Transverse colon (tissue), 4 donors: ENCODE measurements at regions not wholly inside any gene's neighbourhood (a gene's known extent, or its start where the extent isn't known, plus 50 kb on each side); places are given as distances from the start of the nearest gene placed in this dataset.

Source experiments
- DNase-seq: peaks from one replicate; pipeline ENCODE4 v3.0.0-alpha.2; 2019
- H3K27ac ChIP-seq, 4 donors: fragments of 200-600 bp; sonication (generic); 2 replicates each; pipeline ENCODE4 v1.5.1; 2016 to 2018; ENCODE audit warnings: inconsistent platforms in 4 of 4
- H3K27me3 ChIP-seq: fragments of 200-600 bp; sonication (generic); 2 replicates; pipeline ENCODE4 v1.5.1; 2017; ENCODE audit warnings: inconsistent platforms
- H3K36me3 ChIP-seq, 4 donors: fragments of 200-600 bp; sonication (generic); 2 replicates each; pipeline ENCODE4 v1.5.1; 2017 to 2019; ENCODE audit warnings: inconsistent platforms in 4 of 4
- H3K4me1 ChIP-seq, 4 donors: fragments of 200-600 bp; sonication (generic); 2 replicates each; pipeline ENCODE4 v1.5.1; 2017 to 2020; ENCODE audit warnings: inconsistent platforms in 4 of 4
- H3K4me3 ChIP-seq, 4 donors: fragments of 200-600 bp; sonication (generic); 1 replicate in 1 of 4; 2 replicates in 3 of 4; pipeline versions ENCODE4 v1.5.1 to v1.6.1; 2017 to 2019; ENCODE audit warnings: inconsistent platforms in 4 of 4
- H3K9me3 ChIP-seq, 2 donors: fragments of 200-600 bp; sonication (generic); 2 replicates each; pipeline ENCODE4 v1.5.1; 2017 to 2019; ENCODE audit warnings: inconsistent platforms in 2 of 2
- CTCF ChIP-seq, 5 experiments: fragments of 200-600 bp in 3 of 5; fragments of 450-650 bp in 2 of 5; sonication (generic) in 3 of 5; IDR thresholded peaks; 1 replicate in 2 of 5; 2 replicates in 3 of 5; pipeline ENCODE4 v1.5.1; 2016 to 2017; ENCODE audit warnings: antibody characterized with exemption in 5 of 5, inconsistent platforms in 3 of 5, mild to moderate bottlenecking in 2 of 5, moderate library complexity in 1 of 5
- EP300 ChIP-seq: sonication (generic); formaldehyde crosslinking; IDR thresholded peaks from one replicate; pipeline ENCODE4 v1.6.1; 2017; ENCODE audit warnings: antibody characterized with exemption, low read depth
- POLR2A ChIP-seq: fragments of 450-650 bp; IDR thresholded peaks from one replicate; pipeline ENCODE4 v1.6.1; 2016; ENCODE audit warnings: antibody characterized with exemption, mild to moderate bottlenecking, moderate library complexity
- POLR2AphosphoS5 ChIP-seq, 3 donors: sonication (generic); formaldehyde crosslinking; IDR thresholded peaks; one replicate each; pipeline ENCODE4 v1.6.1; 2016; ENCODE audit warnings: antibody characterized with exemption in 3 of 3
- WGBS, 2 donors: methylation state at CpG; one replicate each; pipeline ENCODE4 v1.1.5; 2018; ENCODE audit warnings: low coverage in 1 of 2; 5-methylcytosine and 5-hydroxymethylcytosine counted together
- in situ Hi-C, 4 donors: fragments of 200-750 bp; cut with MboI; loops; one replicate each; pipeline versions ENCODE4 v1.15.0 to v1.15.1; 2017; ENCODE audit warnings: low sequenced_read_pairs in 3 of 4, low pct_ligation_motif_present in 1 of 4, low pct_unique_long_range_greater_than_20kb in 1 of 4
- intact Hi-C: fragments of 100-400 bp; cut with DNase I; formaldehyde crosslinking; loops from one replicate; pipeline ENCODE4 v1.15.1; 2023; ENCODE audit warnings: low total_unique reads

GRCh38 chr2:195009202-195009601 is 647.8 kb upstream of the SLC39A10 start:
- no peak overlapping the region for H3K4me3 ChIP-seq
- no peak for DNase-seq
- H3K4me1 ChIP-seq = no peaks in the 10 kb centered on the region
- no peaks in the 10 kb centered on the region for H3K36me3 ChIP-seq
- H3K27ac ChIP-seq = no peak overlapping the region
- no peaks in the 10 kb centered on the region for H3K27me3 ChIP-seq
- 72 to 76% methylated on average over 3 to 8 of the region's 8 CpGs for WGBS, 2 donors
- intact Hi-C loops (no loop called here), in situ Hi-C loops (no loop called here)
- no peaks in the 10 kb centered on the region for H3K9me3 ChIP-seq
- TF ChIP-seq EP300 = no peak
- no peak for TF ChIP-seq POLR2AphosphoS5 (IDR thresholded peaks at IDR 0.05)
- TF ChIP-seq CTCF (IDR thresholded peaks at IDR 0.05) = no peak
- TF ChIP-seq POLR2A = no peak

DNA sequence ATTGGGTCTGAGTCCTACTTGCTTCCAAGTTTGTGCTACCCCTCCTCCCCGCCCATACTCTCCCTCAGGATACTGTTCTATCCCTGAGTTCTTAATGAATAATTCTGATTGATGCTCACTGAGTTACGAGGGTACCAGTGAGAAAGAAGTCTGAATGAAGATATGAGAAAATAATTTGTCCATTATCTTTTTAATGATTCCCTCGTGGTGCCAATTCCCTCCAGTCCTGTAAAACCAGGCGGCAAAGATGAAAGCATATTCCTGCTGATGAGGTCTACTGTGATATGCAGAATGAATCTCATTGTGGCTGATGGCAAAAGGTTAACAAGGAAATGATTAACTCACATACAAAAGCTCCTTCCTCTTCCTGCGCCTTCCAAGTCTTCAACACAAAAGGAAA is 650.2 kb upstream of the SLC39A10 start:
- Histone ChIP-seq H3K27ac (no peak overlapping the region), H3K36me3 (no peaks in the 10 kb centered on the region), H3K4me3 (no peak overlapping the region), H3K4me1 (no peaks in the 10 kb centered on the region), H3K9me3 (no peaks in the 10 kb centered on the region), H3K27me3 (no peaks in the 10 kb centered on the region)
- no peak for DNase-seq
- TF ChIP-seq CTCF (IDR thresholded peaks at IDR 0.05) = no peak
- no peak for TF ChIP-seq POLR2A
- no peak for TF ChIP-seq EP300
- TF ChIP-seq POLR2AphosphoS5 (IDR thresholded peaks at IDR 0.05) = no peak
- WGBS, 2 donors = 46 to 58% methylated on average over 5 of the region's 5 CpGs
- in situ Hi-C loops = no loop called here
- intact Hi-C loops = no loop called here

- WGBS, 2 donors = 65 to 77% methylated on average over 4 of the region's 4 CpGs
Measured at GRCh38 chr2:195003881-195004471, 653.0 kb upstream of the SLC39A10 start.

GRCh38 chr2:195001924-195002323 is 655.1 kb upstream of the SLC39A10 start:
- H3K36me3 ChIP-seq = no peaks in the 10 kb centered on the region
- no peak for TF ChIP-seq POLR2AphosphoS5 (IDR thresholded peaks at IDR 0.05)
- TF ChIP-seq POLR2A = no peak
- no peak for TF ChIP-seq EP300
- TF ChIP-seq CTCF (IDR thresholded peaks at IDR 0.05) = no peak
- H3K4me1 ChIP-seq = no peaks in the 10 kb centered on the region
- no peaks in the 10 kb centered on the region for H3K27me3 ChIP-seq
- no peak overlapping the region for H3K4me3 ChIP-seq
- intact Hi-C loops = no loop called here
- in situ Hi-C loops = no loop called here
- no peak overlapping the region for H3K27ac ChIP-seq
- WGBS, 2 donors = 81 to 83% methylated on average over 3 of the region's 3 CpGs
- no peaks in the 10 kb centered on the region for H3K9me3 ChIP-seq
- no peak for DNase-seq

More at GRCh38 chr2:195003881-195004471, 653.0 kb upstream of the SLC39A10 start:
- no peak for DNase-seq
- Histone ChIP-seq H3K4me1 (no peaks in the 10 kb centered on the region), H3K27ac (no peak overlapping the region), H3K4me3 (no peak overlapping the region), H3K9me3 (no peaks in the 10 kb centered on the region), H3K27me3 (no peaks in the 10 kb centered on the region), H3K36me3 (no peaks in the 10 kb centered on the region)
- intact Hi-C loops (no loop called here), in situ Hi-C loops (no loop called here)
- TF ChIP-seq CTCF (IDR thresholded peaks at IDR 0.05) (no peak), POLR2AphosphoS5 (IDR thresholded peaks at IDR 0.05) (no peak), EP300 (no peak), POLR2A (no peak)
